Keratinocyte (primary cell): ENCODE measurements at regions not wholly inside any gene's neighbourhood (a gene's known extent, or its start where the extent isn't known, plus 50 kb on each side); places are given as distances from the start of the nearest gene placed in this dataset.

Experiments
- CTCF ChIP-seq, 3 experiments: IDR thresholded peaks in 1 of 3; conservative IDR thresholded peaks in 1 of 3; optimal IDR thresholded peaks in 1 of 3; 2 replicates in 2 of 3; 3 replicates in 1 of 3; pipeline versions ENCODE3 to v1.5.1; 2011; ENCODE audit warnings: low read length in 3 of 3, mild to moderate bottlenecking in 3 of 3, moderate library complexity in 2 of 3, control low read depth in 1 of 3, inconsistent platforms in 1 of 3; ENCODE audit not compliant: insufficient read depth in 2 of 3; ENCODE audit errors: extremely low read depth in 1 of 3
- EZH2 ChIP-seq: IDR thresholded peaks from one replicate; pipeline ENCODE4 v1.6.1; 2012; ENCODE audit warnings: inconsistent platforms, mild to moderate bottlenecking, low read length, moderate library complexity

- no peak for TF ChIP-seq EZH2
- TF ChIP-seq CTCF (optimal IDR thresholded peaks at IDR 0.05 in 1 of 3, IDR thresholded peaks at IDR 0.05 in 1 of 3, conservative IDR thresholded peaks at IDR 0.05 in 1 of 3; ENCODE audit: extremely low read depth in 1 of 3, insufficient read depth in 2 of 3, low read length in 3 of 3): no peak
Observed at GRCh38 chr5:99621772-99622681, 693.2 kb upstream of the CHD1 start.
